NCI-H2227 (cell line): ENCODE measurements at regions not wholly inside any gene's neighbourhood (a gene's known extent, or its start where the extent isn't known, plus 50 kb on each side); places are given as distances from the start of the nearest gene placed in this dataset.
"Not testable (repeated sequence)": the region's sequence is repeated elsewhere in the genome, so short reads cannot be mapped to it uniquely, and the experiment has no call there.

ENCODE experiments used
- DNase-seq: peaks from one replicate; lab custom pipeline; 2025; ENCODE audit not compliant: unreplicated experiment; lab: John Stamatoyannopoulos, UW

DNA sequence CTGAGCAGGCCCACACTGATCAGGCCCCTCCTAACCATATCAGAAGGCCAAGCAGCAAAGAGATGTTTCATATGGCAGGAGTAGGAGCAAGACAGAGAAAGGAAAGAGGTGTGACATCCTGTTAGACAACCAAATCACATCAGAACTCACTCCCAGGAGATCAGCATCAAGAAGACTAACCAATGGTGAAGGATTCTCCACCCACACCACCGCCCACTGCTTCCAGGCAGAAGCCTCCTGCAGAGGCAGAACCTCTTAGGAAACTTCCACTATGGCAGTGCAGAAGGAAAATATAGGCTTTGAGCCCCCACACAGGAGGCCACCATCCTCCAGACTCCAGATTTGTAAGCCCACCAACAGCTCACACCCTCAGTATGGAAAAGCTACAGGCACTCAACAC is 624.7 kb upstream of the DEFB115 start:
- not testable (repeated sequence) for DNase-seq

DNA sequence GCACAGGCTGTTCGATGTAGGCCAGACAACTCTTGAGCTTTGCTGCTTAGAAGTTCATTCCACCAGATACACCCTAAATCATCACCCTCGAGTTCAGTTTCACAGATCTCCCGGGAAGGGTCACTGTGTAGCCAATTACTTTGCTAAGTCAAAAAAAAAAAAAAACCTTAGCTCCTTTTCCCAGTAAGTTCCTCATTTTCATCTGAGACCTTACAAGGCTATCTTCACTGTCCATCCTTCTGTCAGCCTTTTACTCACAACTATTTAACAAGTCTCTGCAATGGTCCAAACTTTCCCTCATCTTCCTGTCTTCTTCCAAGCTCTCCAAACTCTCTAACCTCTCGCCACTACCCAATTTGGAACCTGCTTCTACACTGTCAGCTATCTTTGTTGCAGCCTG is 615.9 kb upstream of the DEFB115 start:
- DNase-seq = not testable (repeated sequence)

DNA sequence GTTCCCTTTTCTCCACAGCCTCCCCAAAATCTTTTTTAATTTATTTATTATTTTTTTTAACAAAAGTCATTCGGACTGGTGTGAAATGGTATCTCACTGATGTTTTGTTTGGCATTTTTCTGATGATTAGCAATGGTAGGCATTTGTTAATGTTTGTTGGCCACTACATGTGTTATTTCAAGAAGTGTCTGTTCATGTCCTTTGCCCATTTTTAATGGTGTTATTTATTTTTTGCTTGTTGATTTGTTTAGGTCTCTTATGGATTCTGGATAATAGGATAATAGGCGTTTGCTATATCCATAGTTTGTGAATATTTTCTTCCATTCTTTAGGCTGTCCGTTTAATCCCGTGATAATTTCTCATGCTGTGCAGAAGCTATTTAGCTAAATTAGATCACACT is 596.5 kb upstream of the DEFB115 start:
- not testable (repeated sequence) for DNase-seq

DNA sequence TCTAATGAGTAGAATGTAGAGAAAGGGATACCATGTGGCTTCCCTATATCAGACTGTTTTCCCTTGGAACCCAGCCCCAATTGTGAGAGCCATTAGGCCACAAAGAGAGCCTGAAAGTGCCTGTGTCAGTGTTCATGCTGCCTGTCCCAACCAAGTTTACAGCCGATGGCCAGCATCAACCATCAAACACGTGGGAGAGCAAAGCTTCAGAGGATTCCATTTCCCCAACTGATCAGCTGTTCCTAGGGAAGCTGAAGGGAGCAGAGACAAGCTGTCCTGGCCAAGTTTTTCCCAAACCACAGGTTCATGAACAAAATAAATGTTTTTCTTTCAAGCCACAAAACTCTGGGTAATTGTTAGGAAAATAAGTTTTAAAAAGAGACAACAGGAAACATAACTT is 589.0 kb upstream of the DEFB115 start:
- DNase-seq = not testable (repeated sequence)

DNA sequence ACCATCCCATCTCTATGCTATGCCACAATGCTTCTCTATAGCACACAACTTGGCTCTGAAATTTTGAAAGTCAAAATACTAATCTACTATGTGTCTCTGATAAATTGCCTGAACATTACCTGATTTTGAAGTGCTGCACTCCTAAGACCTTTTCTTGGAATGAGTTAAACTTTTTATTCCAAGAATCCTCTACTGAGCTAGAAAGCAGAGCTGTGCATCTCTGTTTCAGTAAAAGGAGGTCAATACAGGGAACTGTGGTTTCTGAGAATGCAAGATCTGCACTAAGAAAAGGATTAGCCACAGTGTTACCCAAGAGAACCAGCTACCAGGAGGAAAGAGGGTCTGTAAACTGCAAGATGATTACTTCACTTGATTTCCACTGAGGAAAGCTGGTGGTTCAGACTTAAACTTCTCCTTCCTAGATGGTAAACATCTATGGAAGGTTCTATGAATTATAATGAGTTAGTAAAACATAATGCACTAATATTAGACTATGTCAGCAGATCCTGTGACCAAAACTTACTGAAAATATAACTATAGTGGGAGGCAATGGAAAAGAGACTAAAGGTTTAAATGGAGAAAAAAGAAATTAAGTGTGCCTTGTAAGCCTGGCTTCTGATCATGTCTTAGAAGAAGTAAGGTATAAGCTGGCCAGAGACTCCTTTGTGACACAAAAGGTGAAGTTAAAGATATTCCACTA is 588.0 kb upstream of the DEFB115 start:
- DNase-seq = not testable (repeated sequence)

DNA sequence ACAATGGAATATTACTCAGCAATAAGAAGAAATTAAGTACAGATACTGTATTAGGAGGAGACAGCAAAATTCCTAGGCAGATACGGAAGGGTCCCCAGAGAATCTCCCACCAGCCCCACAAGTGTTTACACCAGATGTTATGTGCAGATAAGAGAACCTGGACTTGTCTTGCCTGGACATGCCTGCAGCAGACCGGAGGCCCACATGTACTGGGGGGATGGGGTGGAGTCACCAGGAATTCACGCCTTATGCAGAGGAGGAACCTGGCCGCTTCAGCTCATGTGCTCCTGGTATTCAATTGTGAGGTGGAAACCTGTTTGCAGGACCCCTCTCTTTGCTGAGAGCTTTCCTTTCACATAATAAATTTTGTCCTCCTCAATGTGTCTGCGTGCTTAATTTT is 586.3 kb upstream of the DEFB115 start:
- DNase-seq = not testable (repeated sequence)

DNA sequence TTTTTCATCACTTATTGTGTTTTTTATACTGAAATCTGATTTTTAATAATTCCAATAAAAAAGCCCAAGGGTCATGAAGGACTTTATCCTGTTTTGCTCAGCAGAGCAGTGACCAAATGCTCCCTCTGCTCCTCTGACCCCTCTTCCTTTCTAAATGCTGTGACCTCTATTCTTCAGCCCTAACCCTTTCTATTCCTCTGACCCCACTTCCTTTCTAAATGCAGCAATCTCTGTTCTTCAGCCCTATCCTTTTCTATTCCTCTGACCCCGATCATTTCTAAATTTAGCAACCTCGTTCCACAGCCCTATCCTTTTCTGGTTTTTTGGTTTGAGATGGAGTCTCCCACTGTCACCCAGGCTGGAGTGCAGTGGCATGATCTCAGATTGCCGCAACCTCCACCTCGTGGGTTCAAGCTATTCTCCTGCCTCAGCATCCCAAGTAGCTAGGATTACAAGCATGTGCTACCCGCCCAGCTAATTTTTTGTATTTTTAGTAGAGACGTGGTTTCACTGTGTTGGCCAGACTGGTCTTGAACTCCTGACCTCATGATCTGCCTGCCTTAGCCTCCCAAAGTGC is 581.4 kb upstream of the DEFB115 start:
- DNase-seq = not testable (repeated sequence)

DNA sequence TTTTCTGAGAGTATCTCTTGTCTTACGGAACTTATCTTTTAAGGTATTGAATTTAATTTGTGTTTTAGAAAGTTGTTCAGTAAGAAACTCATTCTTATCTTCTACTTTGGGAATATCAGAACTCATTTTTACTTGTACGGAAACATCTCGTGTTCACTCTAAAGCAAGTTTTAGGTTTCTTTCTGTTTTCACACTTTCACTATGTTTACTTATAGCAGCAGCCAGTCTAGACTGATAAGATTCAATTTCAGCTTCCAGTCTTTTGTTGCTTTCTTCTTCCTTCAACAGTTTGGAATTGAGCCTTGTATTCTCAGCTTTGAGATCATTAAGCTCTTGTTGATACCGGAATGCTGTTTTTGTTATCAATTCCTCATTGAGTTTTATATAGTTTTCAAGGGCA is 575.2 kb upstream of the DEFB115 start:
- DNase-seq = not testable (repeated sequence)

DNA sequence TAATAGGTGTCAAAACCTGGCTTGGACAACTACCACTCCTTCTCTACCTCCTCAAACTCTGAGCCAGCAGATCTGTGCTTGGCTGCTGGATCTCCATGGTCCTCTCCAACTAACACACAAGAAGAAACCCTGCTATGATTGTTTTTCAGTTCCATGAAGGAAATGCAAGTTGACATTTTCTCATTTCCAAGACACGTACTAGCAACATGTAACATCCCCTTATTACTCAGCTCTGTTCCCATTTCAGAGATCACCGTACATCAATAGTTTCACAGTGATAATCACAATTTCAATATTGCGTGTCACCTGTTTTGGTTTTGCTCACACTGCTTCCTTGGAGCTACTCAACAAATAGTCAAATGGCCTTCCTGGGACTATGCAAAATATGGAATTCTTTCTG is 544.6 kb upstream of the DEFB115 start:
- DNase-seq = not testable (repeated sequence)

DNA sequence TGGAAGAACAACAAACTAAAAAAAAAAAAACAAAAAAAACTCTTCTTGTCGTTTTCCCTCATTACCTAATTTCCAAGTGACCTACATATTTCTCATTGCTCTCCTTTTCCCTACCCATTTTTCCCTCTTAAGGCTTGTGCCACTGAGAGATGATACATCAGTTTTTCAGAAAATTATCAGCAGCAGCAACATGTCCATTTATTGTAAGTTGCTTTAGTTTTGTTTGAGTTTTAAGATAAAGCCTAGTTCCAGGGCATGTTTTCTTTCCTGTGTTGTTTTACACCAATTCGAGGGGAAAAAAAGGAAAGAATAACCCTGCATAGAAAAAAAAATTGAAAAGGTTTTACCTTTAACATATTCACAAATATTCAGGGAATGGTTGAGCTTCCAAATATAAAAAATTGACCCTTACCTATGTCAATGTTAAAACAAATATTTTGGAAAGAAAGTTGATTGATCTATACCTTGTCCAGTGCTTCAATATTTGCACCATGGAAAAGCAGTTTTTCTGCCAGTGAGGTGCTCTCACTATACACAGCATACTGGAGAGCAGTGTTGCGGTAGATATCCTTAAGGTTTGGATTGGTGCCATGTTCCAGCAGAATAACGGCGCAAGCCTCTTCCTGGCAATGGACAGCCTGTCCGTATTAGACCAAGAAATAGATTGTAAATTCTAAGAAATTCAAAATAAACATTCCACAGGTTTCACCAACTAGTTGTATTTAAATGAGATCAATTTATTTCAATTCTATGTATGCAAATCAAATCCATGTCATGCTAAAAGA is 537.9 kb upstream of the DEFB115 start:
- DNase-seq = not testable (repeated sequence)

DNA sequence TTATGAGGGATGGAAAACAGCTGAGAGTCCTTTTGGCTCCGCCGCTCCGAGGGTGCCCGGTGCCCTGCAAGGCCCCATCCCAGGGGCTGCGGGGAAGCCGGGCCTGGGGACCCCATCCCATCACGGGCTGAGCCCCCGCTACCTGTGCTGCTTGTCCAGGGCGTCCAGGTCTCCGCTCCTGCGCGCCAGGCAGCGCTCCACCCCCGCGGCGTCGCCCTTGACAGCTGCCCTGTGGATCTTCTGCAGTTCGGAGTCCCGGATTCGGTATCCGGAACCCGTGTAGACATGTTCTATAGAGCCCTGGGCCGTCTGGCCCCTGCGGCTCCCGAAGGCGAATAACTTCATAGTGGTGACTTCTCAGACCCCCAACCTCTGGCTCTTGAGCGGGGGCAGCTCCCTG is 534.0 kb upstream of the DEFB115 start:
- not testable (repeated sequence) for DNase-seq

DNA sequence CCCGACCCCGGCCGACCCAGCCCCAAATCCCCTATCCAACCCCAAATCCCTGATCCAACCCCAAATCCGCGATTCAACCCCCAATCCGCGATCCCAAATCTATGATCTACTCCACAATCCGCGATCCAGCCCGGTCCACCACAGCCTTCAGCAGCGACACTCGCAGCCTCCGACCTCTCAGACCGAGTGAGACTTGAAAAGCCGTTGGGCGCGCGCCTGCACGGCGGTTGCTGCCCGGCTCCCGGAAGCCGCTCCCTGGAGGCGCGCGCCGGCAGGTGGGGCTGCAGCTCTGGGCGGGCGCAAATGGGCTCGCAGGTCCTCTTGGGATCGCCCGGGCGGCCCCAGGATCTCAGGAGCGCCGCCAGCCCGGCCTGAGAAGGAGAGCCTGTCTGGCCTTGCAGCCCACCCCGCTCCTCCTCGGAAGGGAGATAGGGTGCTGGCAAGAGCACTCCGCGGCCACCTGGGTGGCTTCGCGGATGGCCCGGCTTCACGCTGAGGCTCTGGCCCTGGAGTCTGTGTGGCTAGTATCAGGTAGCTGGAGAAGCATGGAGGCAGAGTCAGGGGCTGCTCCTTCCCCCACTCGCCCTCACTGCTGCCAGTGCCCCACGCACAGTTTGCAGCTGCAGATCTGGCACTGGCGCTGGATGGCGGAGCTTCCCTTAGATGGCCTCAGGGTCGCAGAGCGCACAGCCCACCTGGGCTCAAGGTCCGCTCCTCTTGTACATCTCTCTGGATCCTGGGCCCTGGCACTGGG is 533.4 kb upstream of the DEFB115 start:
- DNase-seq = peak; percentile 53

DNA sequence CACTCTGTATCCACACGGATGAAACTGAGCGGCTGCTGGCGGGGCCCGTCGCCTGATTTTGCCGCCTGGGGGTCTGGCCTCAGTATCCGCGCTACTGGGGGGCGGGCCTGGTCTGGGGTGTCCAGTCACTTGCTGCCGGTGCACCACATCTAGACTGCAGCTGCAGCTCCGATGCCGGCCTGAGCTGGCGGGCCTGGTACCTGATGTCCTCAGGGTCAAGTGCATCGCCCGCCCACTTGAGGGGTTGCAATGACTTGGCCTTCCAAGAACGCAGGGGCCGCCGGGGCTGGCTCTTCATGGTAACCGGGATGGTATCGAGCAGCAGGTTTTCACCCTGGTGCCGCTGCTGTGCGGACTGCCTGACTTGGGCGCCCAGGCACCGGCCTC is 532.8 kb upstream of the DEFB115 start:
- not testable (repeated sequence) for DNase-seq

DNA sequence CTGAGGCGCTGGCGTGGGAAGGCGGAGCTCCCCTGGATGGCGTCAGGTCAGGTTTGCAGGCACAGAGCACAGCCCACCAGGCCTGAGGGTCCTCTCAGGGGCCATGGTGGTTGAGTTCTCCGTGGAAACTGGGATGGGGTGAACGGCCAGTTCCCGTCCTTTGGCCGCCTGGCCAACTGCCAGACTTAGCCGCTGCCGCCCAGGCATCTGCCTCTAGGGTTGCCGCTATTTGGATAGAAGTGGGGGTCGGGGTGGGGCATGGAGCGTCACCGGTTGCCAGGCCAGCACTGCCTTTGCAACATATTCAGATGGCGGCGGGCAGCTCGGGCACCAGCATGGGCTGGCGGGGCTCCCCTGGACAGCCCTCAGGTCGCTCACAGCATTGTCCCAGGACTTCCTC is 532.3 kb upstream of the DEFB115 start:
- DNase-seq = not testable (repeated sequence)

DNA sequence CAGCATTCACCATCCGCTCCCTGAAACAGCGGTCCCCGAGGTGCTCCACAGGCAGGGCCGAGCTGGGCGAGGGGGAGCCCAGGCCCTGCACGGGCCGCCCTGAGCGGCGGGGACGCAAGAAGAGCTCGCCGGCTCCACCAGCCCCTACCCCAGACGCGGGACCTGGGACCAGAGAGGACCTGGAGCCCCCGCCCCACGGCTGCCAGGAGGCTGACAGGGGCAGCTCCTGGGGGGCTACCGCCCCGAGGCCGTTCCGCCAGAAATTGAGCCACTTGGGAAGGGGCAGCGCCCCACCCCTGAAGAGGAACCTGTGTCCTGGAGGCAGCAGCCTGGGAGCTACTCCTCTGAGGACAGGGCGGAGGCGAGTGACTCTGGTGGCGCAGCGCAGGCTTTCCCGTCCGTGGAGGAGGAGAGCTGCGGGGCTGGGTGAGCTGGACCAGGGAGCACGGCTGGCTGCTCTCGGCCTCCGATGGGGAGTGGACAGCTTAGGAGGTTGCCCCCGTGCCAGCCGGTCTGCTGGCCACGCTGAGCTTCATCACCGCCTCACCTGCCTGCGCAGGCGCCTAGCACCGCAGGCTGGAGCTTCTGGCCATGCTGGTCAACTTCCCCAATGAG is 529.1 kb upstream of the DEFB115 start:
- DNase-seq = not testable (repeated sequence)
